Tibial artery (tissue), 4 donors: ENCODE measurements at regions not wholly inside any gene's neighbourhood (a gene's known extent, or its start where the extent isn't known, plus 50 kb on each side); places are given as distances from the start of the nearest gene placed in this dataset.

Source experiments
- DNase-seq, 2 donors: peaks; one replicate each; pipeline ENCODE4 v3.0.0-alpha.2; 2019
- H3K27ac ChIP-seq, 2 donors: fragments of 200-600 bp; sonication (generic) in 1 of 2; 1 replicate in 1 of 2; 2 replicates in 1 of 2; pipeline ENCODE4 v1.5.1; 2018 to 2019; ENCODE audit warnings: mild to moderate bottlenecking in 1 of 2
- H3K27me3 ChIP-seq, 2 donors: fragments of 200-600 bp; sonication (generic) in 1 of 2; one replicate each; pipeline versions ENCODE4 v1.5.1 to v1.6.0; 2016 to 2019
- H3K36me3 ChIP-seq, 3 donors: fragments of 200-600 bp; sonication (generic) in 2 of 3; one replicate each; pipeline ENCODE4 v1.5.1; 2016 to 2019; ENCODE audit warnings: mild to moderate bottlenecking in 2 of 3
- H3K4me1 ChIP-seq, 4 donors: fragments of 200-600 bp; sonication (generic) in 2 of 4; 1 replicate in 3 of 4; 2 replicates in 1 of 4; pipeline ENCODE4 v1.5.1; 2016 to 2019
- H3K4me3 ChIP-seq, 2 donors: fragments of 200-600 bp; sonication (generic) in 1 of 2; 1 replicate in 1 of 2; 2 replicates in 1 of 2; pipeline ENCODE4 v1.5.1; 2018 to 2019; ENCODE audit warnings: mild to moderate bottlenecking in 2 of 2
- H3K9me3 ChIP-seq, 3 donors: fragments of 200-600 bp; sonication (generic) in 1 of 3; one replicate each; pipeline ENCODE4 v1.5.1; 2016 to 2019
- CTCF ChIP-seq, 2 experiments: fragments of 200-600 bp in 1 of 2; fragments of 450-650 bp in 1 of 2; IDR thresholded peaks; one replicate each; pipeline ENCODE4 v1.5.1; 2017 to 2019; ENCODE audit warnings: antibody characterized with exemption in 2 of 2, mild to moderate bottlenecking in 1 of 2, moderate library complexity in 1 of 2
- intact Hi-C: fragments of 100-400 bp; cut with DNase I; formaldehyde crosslinking; loops from one replicate; pipeline ENCODE4 v1.15.0; 2023; ENCODE audit warnings: low total_unique reads

GRCh38 chr18:38475686-38476085 is 910.1 kb upstream of the CELF4 start:
- DNase-seq = no peak
- H3K27me3 ChIP-seq = no peaks in the 10 kb centered on the region
- no peaks in the 10 kb centered on the region for H3K9me3 ChIP-seq
- no peaks in the 10 kb centered on the region for H3K4me1 ChIP-seq
- intact Hi-C loops = no loop called here
- no peak overlapping the region for H3K27ac ChIP-seq
- H3K4me3 ChIP-seq = no peak overlapping the region
- no peaks in the 10 kb centered on the region for H3K36me3 ChIP-seq
- TF ChIP-seq CTCF (IDR thresholded peaks at IDR 0.05) = no peak

GRCh38 chr18:38473535-38473934 is 907.9 kb upstream of the CELF4 start:
- DNase-seq = no peak
- intact Hi-C loops = no loop called here
- no peaks in the 10 kb centered on the region for H3K27me3 ChIP-seq
- H3K9me3 ChIP-seq = no peaks in the 10 kb centered on the region
- no peak for TF ChIP-seq CTCF (IDR thresholded peaks at IDR 0.05)
- no peak overlapping the region for H3K4me3 ChIP-seq
- no peak overlapping the region for H3K27ac ChIP-seq
- H3K36me3 ChIP-seq = no peaks in the 10 kb centered on the region
- H3K4me1 ChIP-seq = no peaks in the 10 kb centered on the region

- Histone ChIP-seq H3K4me3 (no peak overlapping the region), H3K36me3 (no peaks in the 10 kb centered on the region), H3K4me1 (no peaks in the 10 kb centered on the region), H3K9me3 (no peaks in the 10 kb centered on the region), H3K27ac (no peak overlapping the region), H3K27me3 (no peaks in the 10 kb centered on the region)
- intact Hi-C loops = no loop called here
- TF ChIP-seq CTCF (IDR thresholded peaks at IDR 0.05) = no peak
- no peak for DNase-seq
Measured at GRCh38 chr18:38470421-38470820, 904.8 kb upstream of the CELF4 start.

- Histone ChIP-seq H3K36me3 (no peaks in the 10 kb centered on the region), H3K27ac (no peak overlapping the region), H3K4me1 (no peaks in the 10 kb centered on the region), H3K27me3 (no peaks in the 10 kb centered on the region), H3K9me3 (no peaks in the 10 kb centered on the region), H3K4me3 (no peak overlapping the region)
- no peak for TF ChIP-seq CTCF (IDR thresholded peaks at IDR 0.05)
- intact Hi-C loops = no loop called here
- DNase-seq = no peak
Measured at GRCh38 chr18:38466426-38466825, 900.8 kb upstream of the CELF4 start.

GRCh38 chr18:38464024-38464423 is 898.4 kb upstream of the CELF4 start:
- no peak overlapping the region for H3K27ac ChIP-seq
- DNase-seq = no peak
- H3K36me3 ChIP-seq = no peaks in the 10 kb centered on the region
- intact Hi-C loops = no loop called here
- H3K27me3 ChIP-seq = no peaks in the 10 kb centered on the region
- H3K4me3 ChIP-seq = no peak overlapping the region
- H3K9me3 ChIP-seq = no peaks in the 10 kb centered on the region
- no peaks in the 10 kb centered on the region for H3K4me1 ChIP-seq
- TF ChIP-seq CTCF (IDR thresholded peaks at IDR 0.05) = no peak

- Histone ChIP-seq H3K27me3 (no peaks in the 10 kb centered on the region), H3K9me3 (no peaks in the 10 kb centered on the region), H3K27ac (no peak overlapping the region), H3K4me1 (no peaks in the 10 kb centered on the region), H3K4me3 (no peak overlapping the region), H3K36me3 (no peaks in the 10 kb centered on the region)
- intact Hi-C loops = no loop called here
- no peak for TF ChIP-seq CTCF (IDR thresholded peaks at IDR 0.05)
- no peak for DNase-seq
Measured at GRCh38 chr18:38460657-38461056, 895.1 kb upstream of the CELF4 start.
